Glutamatergic neuron (in vitro differentiated cells): ENCODE measurements at regions not wholly inside any gene's neighbourhood (a gene's known extent, or its start where the extent isn't known, plus 50 kb on each side); places are given as distances from the start of the nearest gene placed in this dataset.

Source experiments
- DNase-seq: peaks from one replicate; pipeline ENCODE4 v3.0.0; 2022
- H3K27ac Mint-ChIP-seq: one replicate; pipeline ENCODE4 v1.8.0; 2020; ENCODE audit warnings: mild to moderate bottlenecking, mixed read lengths, inconsistent platforms; ENCODE audit not compliant: unreplicated experiment
- H3K27me3 Mint-ChIP-seq: one replicate; pipeline ENCODE4 v1.8.0; 2020; ENCODE audit warnings: mild to moderate bottlenecking, moderate library complexity, mixed read lengths, inconsistent platforms; ENCODE audit not compliant: unreplicated experiment
- H3K36me3 Mint-ChIP-seq: one replicate; pipeline ENCODE4 v1.8.0; 2020; ENCODE audit warnings: mild to moderate bottlenecking, mixed read lengths, inconsistent platforms; ENCODE audit not compliant: unreplicated experiment
- H3K4me1 Mint-ChIP-seq: one replicate; pipeline ENCODE4 v1.8.0; 2020; ENCODE audit warnings: mild to moderate bottlenecking, low read depth, mixed read lengths, inconsistent platforms; ENCODE audit not compliant: unreplicated experiment
- H3K4me3 Mint-ChIP-seq: one replicate; pipeline ENCODE4 v1.8.0; 2020; ENCODE audit warnings: mild to moderate bottlenecking, mixed read lengths, inconsistent platforms; ENCODE audit not compliant: unreplicated experiment
- H3K9me3 Mint-ChIP-seq: one replicate; pipeline ENCODE4 v1.8.0; 2020; ENCODE audit warnings: mild to moderate bottlenecking, moderate library complexity, mixed read lengths, inconsistent platforms; ENCODE audit not compliant: unreplicated experiment
- CTCF ChIP-seq: fragments of 200-600 bp; sonication (generic); IDR thresholded peaks from one replicate; pipeline ENCODE4 v1.5.0; 2021; ENCODE audit not compliant: partially characterized antibody, unreplicated experiment

GRCh38 chr3:26825454-26825853, 202.9 kb downstream of the LRRC3B start:
- peaks cover 6% of the 10 kb centered on the region for H3K9me3 Mint-ChIP-seq
- H3K4me1 Mint-ChIP-seq: no peaks in the 10 kb centered on the region
- no peak for DNase-seq
- TF ChIP-seq CTCF: no peak
- no peak overlapping the region for H3K27ac Mint-ChIP-seq
- H3K36me3 Mint-ChIP-seq: peaks cover 7% of the 10 kb centered on the region
- peaks cover 2% of the 10 kb centered on the region for H3K27me3 Mint-ChIP-seq
- no peak overlapping the region for H3K4me3 Mint-ChIP-seq

GRCh38 chr3:26827169-26827568, 204.6 kb downstream of the LRRC3B start:
- DNase-seq: no peak
- Mint-ChIP-seq H3K27me3 (peaks cover 2% of the 10 kb centered on the region), H3K36me3 (peaks cover 7% of the 10 kb centered on the region), H3K4me1 (no peaks in the 10 kb centered on the region), H3K9me3 (peaks cover 6% of the 10 kb centered on the region), H3K4me3 (no peak overlapping the region), H3K27ac (no peak overlapping the region)
- no peak for TF ChIP-seq CTCF

GRCh38 chr3:26838026-26838425, 215.5 kb downstream of the LRRC3B start:
- no peaks in the 10 kb centered on the region for H3K4me1 Mint-ChIP-seq
- H3K9me3 Mint-ChIP-seq: no peaks in the 10 kb centered on the region
- H3K4me3 Mint-ChIP-seq: no peak overlapping the region
- TF ChIP-seq CTCF: no peak
- H3K27ac Mint-ChIP-seq: no peak overlapping the region
- no peak for DNase-seq
- H3K36me3 Mint-ChIP-seq: no peaks in the 10 kb centered on the region
- H3K27me3 Mint-ChIP-seq: peaks cover 1% of the 10 kb centered on the region

- no peak for DNase-seq
- H3K4me1 Mint-ChIP-seq: no peaks in the 10 kb centered on the region
- H3K4me3 Mint-ChIP-seq: no peak overlapping the region
- no peaks in the 10 kb centered on the region for H3K36me3 Mint-ChIP-seq
- no peak overlapping the region for H3K27ac Mint-ChIP-seq
- no peaks in the 10 kb centered on the region for H3K9me3 Mint-ChIP-seq
- H3K27me3 Mint-ChIP-seq: peaks cover 1% of the 10 kb centered on the region
- no peak for TF ChIP-seq CTCF
Observed at GRCh38 chr3:26839001-26839400, 216.4 kb downstream of the LRRC3B start.

- no peaks in the 10 kb centered on the region for H3K4me1 Mint-ChIP-seq
- no peak for TF ChIP-seq CTCF
- no peak overlapping the region for H3K27ac Mint-ChIP-seq
- H3K9me3 Mint-ChIP-seq: no peaks in the 10 kb centered on the region
- no peak overlapping the region for H3K4me3 Mint-ChIP-seq
- no peaks in the 10 kb centered on the region for H3K36me3 Mint-ChIP-seq
- DNase-seq: no peak
- no peaks in the 10 kb centered on the region for H3K27me3 Mint-ChIP-seq
Observed at GRCh38 chr3:26840272-26840870, 217.8 kb downstream of the LRRC3B start.
